ENCODE measurements at regions not wholly inside any gene's neighbourhood (a gene's known extent, or its start where the extent isn't known, plus 50 kb on each side); places are given as distances from the start of the nearest gene placed in this dataset.

- no peak overlapping the region for H3K27ac Mint-ChIP-seq (ENCODE audit: unreplicated experiment)
- H3K4me3 ChIP-seq (ENCODE audit: insufficient read depth, low read depth, low read length): no peak overlapping the region
- H3K9me3 Mint-ChIP-seq (ENCODE audit: unreplicated experiment): peaks cover 6% of the 10 kb centered on the region
- no peaks in the 10 kb centered on the region for H3K27me3 ChIP-seq (ENCODE audit: insufficient read depth, low read length)
- H3K9me3 ChIP-seq (ENCODE audit: insufficient read depth, low read depth, low read length): no peaks in the 10 kb centered on the region
- no peak overlapping the region for H3K4me3 Mint-ChIP-seq (ENCODE audit: unreplicated experiment)
- H3K4me1 ChIP-seq (ENCODE audit: insufficient read depth, low read length): no peaks in the 10 kb centered on the region
- no peak for DNase-seq (ENCODE audit: low read depth)
- no peaks in the 10 kb centered on the region for H3K36me3 ChIP-seq (ENCODE audit: insufficient read depth, low read length)
- H3K27me3 Mint-ChIP-seq (ENCODE audit: low read depth, unreplicated experiment): no peaks in the 10 kb centered on the region
- H3K79me2 ChIP-seq (ENCODE audit: insufficient read depth, low read length): no peaks in the 10 kb centered on the region
- no peak overlapping the region for H3K27ac ChIP-seq (ENCODE audit: low read depth, low read length)
- H3K4me1 Mint-ChIP-seq (ENCODE audit: low read depth, unreplicated experiment): no peaks in the 10 kb centered on the region
- no peak overlapping the region for H3K4me2 ChIP-seq (ENCODE audit: low read length)
- H3K36me3 Mint-ChIP-seq (ENCODE audit: low read depth, unreplicated experiment): no peaks in the 10 kb centered on the region
- H3K9ac ChIP-seq (ENCODE audit: low read length): no peak overlapping the region
- TF ChIP-seq EZH2 (IDR thresholded peaks at IDR 0.05; ENCODE audit: insufficient read depth, low read length) (no peak), CTCF (IDR thresholded peaks at IDR 0.05; ENCODE audit: insufficient read depth, low read depth, low read length) (no peak)
- no peak overlapping the region for H2AFZ ChIP-seq (ENCODE audit: low read depth, low read length)
- no peaks in the 10 kb centered on the region for H4K20me1 ChIP-seq (ENCODE audit: insufficient read depth, low read length)
- FAIRE-seq: no peak
These were observed 92.8 kb upstream of the EDIL3 start for GRCh38 chr5:84477485-84477884.

- Mint-ChIP-seq H3K27ac (ENCODE audit: unreplicated experiment) (no peak overlapping the region), H3K27me3 (ENCODE audit: low read depth, unreplicated experiment) (no peaks in the 10 kb centered on the region), H3K9me3 (ENCODE audit: unreplicated experiment) (peaks cover 3% of the 10 kb centered on the region), H3K4me1 (ENCODE audit: low read depth, unreplicated experiment) (no peaks in the 10 kb centered on the region), H3K36me3 (ENCODE audit: low read depth, unreplicated experiment) (no peaks in the 10 kb centered on the region), H3K4me3 (ENCODE audit: unreplicated experiment) (no peak overlapping the region)
- Histone ChIP-seq H3K27ac (ENCODE audit: low read depth, low read length) (no peak overlapping the region), H4K20me1 (ENCODE audit: insufficient read depth, low read length) (no peaks in the 10 kb centered on the region), H3K79me2 (ENCODE audit: insufficient read depth, low read length) (no peaks in the 10 kb centered on the region), H3K36me3 (ENCODE audit: insufficient read depth, low read length) (no peaks in the 10 kb centered on the region), H3K4me3 (ENCODE audit: insufficient read depth, low read depth, low read length) (no peak overlapping the region), H3K27me3 (ENCODE audit: insufficient read depth, low read length) (no peaks in the 10 kb centered on the region), H3K4me1 (ENCODE audit: insufficient read depth, low read length) (no peaks in the 10 kb centered on the region), H2AFZ (ENCODE audit: low read depth, low read length) (no peak overlapping the region), H3K9me3 (ENCODE audit: insufficient read depth, low read depth, low read length) (no peaks in the 10 kb centered on the region), H3K9ac (ENCODE audit: low read length) (no peak overlapping the region), H3K4me2 (ENCODE audit: low read length) (no peak overlapping the region)
- FAIRE-seq (no peak), DNase-seq (ENCODE audit: low read depth) (peak; percentile 53)
- TF ChIP-seq EZH2 (IDR thresholded peaks at IDR 0.05; ENCODE audit: insufficient read depth, low read length) (no peak), CTCF (IDR thresholded peaks at IDR 0.05; ENCODE audit: insufficient read depth, low read depth, low read length) (no peak)
These were observed 89.4 kb upstream of the EDIL3 start for GRCh38 chr5:84474126-84474525.

GRCh38 chr5:84453405-84453804 lies 68.7 kb upstream of the EDIL3 start:
- H3K27ac Mint-ChIP-seq (ENCODE audit: unreplicated experiment): no peak overlapping the region
- TF ChIP-seq EZH2 (IDR thresholded peaks at IDR 0.05; ENCODE audit: insufficient read depth, low read length): no peak
- no peak for TF ChIP-seq CTCF (IDR thresholded peaks at IDR 0.05; ENCODE audit: insufficient read depth, low read depth, low read length)
- no peak overlapping the region for H3K9ac ChIP-seq (ENCODE audit: low read length)
- H3K27ac ChIP-seq (ENCODE audit: low read depth, low read length): no peak overlapping the region
- FAIRE-seq: no peak
- H2AFZ ChIP-seq (ENCODE audit: low read depth, low read length): no peak overlapping the region
- H3K4me3 Mint-ChIP-seq (ENCODE audit: unreplicated experiment): no peak overlapping the region
- no peaks in the 10 kb centered on the region for H3K9me3 ChIP-seq (ENCODE audit: insufficient read depth, low read depth, low read length)
- H3K4me1 Mint-ChIP-seq (ENCODE audit: low read depth, unreplicated experiment): no peaks in the 10 kb centered on the region
- no peaks in the 10 kb centered on the region for H3K27me3 ChIP-seq (ENCODE audit: insufficient read depth, low read length)
- no peaks in the 10 kb centered on the region for H3K4me1 ChIP-seq (ENCODE audit: insufficient read depth, low read length)
- H4K20me1 ChIP-seq (ENCODE audit: insufficient read depth, low read length): no peaks in the 10 kb centered on the region
- no peak overlapping the region for H3K4me3 ChIP-seq (ENCODE audit: insufficient read depth, low read depth, low read length)
- no peaks in the 10 kb centered on the region for H3K27me3 Mint-ChIP-seq (ENCODE audit: low read depth, unreplicated experiment)
- H3K36me3 Mint-ChIP-seq (ENCODE audit: low read depth, unreplicated experiment): peaks cover 6% of the 10 kb centered on the region
- DNase-seq (ENCODE audit: low read depth): no peak
- no peaks in the 10 kb centered on the region for H3K79me2 ChIP-seq (ENCODE audit: insufficient read depth, low read length)
- H3K9me3 Mint-ChIP-seq (ENCODE audit: unreplicated experiment): peaks cover 14% of the 10 kb centered on the region
- no peak overlapping the region for H3K4me2 ChIP-seq (ENCODE audit: low read length)
- no peaks in the 10 kb centered on the region for H3K36me3 ChIP-seq (ENCODE audit: insufficient read depth, low read length)
